HUES48 (cell line): ENCODE measurements at regions not wholly inside any gene's neighbourhood (a gene's known extent, or its start where the extent isn't known, plus 50 kb on each side); places are given as distances from the start of the nearest gene placed in this dataset.

ENCODE experiments used
- H3K27ac ChIP-seq: one replicate; pipeline ENCODE4 v1.7.0; 2013; ENCODE audit warnings: low read depth, low read length, inconsistent platforms
- H3K27me3 ChIP-seq: 2 replicates; pipeline ENCODE4 v1.6.1; 2013; ENCODE audit warnings: mild to moderate bottlenecking, low read length; ENCODE audit not compliant: control insufficient read depth, insufficient read depth
- H3K36me3 ChIP-seq: 2 replicates; pipeline ENCODE4 v1.6.1; 2013; ENCODE audit warnings: low read length; ENCODE audit not compliant: control insufficient read depth, insufficient read depth
- H3K4me1 ChIP-seq: 2 replicates; pipeline ENCODE4 v1.6.1; 2013; ENCODE audit warnings: mild to moderate bottlenecking, low read length; ENCODE audit not compliant: control insufficient read depth, insufficient read depth
- H3K4me3 ChIP-seq: 2 replicates; pipeline ENCODE4 v1.5.1; 2013; ENCODE audit warnings: mild to moderate bottlenecking, low read depth, low read length
- H3K9ac ChIP-seq: 2 replicates; pipeline ENCODE4 v1.6.1; 2013; ENCODE audit warnings: mild to moderate bottlenecking, low read depth, low read length, moderate library complexity
- H3K9me3 ChIP-seq: 2 replicates; pipeline ENCODE4 v1.6.1; 2013; ENCODE audit warnings: low read length; ENCODE audit not compliant: control insufficient read depth, insufficient read depth

DNA sequence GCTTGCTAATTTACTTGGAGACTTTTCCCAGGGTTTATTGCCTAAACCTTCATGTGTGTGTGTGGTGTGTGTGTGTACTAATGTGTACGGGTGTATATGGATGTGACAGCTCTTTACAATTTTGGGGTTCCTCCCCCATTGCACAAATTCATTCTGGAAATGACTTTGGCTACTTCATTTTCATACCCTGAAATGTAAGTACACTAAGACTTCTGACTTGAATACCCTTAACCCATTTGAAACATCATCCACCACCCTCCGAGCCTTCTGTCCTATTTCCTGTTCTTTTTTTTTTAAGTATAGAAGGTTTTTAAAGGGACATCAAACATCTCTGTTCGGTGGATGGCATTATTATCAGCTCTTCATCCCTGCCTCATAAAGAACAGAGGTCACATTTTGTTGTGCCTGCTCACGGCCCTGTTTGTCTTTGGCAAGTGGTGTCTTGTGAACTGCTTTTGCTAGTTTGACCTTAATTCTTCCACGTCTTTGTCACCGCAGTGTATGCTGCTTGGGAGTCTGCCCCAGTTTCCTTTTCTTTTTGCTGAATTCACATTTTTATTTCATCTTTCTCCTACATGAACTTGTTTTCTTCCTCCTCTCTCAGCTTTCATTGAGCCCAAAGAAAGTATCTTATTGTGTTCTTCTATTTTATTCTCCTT is 228.3 kb downstream of the FOXO1 start:
- no peak overlapping the region for H3K9ac ChIP-seq
- H3K4me1 ChIP-seq = no peaks in the 10 kb centered on the region
- H3K36me3 ChIP-seq = no peaks in the 10 kb centered on the region
- no peak overlapping the region for H3K27ac ChIP-seq
- no peaks in the 10 kb centered on the region for H3K9me3 ChIP-seq
- no peak overlapping the region for H3K4me3 ChIP-seq
- no peaks in the 10 kb centered on the region for H3K27me3 ChIP-seq

GRCh38 chr13:40438999-40439797 is 227.2 kb downstream of the FOXO1 start:
- H3K27ac ChIP-seq = no peak overlapping the region
- H3K4me1 ChIP-seq = no peaks in the 10 kb centered on the region
- no peak overlapping the region for H3K4me3 ChIP-seq
- H3K9ac ChIP-seq = no peak overlapping the region
- no peaks in the 10 kb centered on the region for H3K9me3 ChIP-seq
- no peaks in the 10 kb centered on the region for H3K36me3 ChIP-seq
- H3K27me3 ChIP-seq = no peaks in the 10 kb centered on the region

DNA sequence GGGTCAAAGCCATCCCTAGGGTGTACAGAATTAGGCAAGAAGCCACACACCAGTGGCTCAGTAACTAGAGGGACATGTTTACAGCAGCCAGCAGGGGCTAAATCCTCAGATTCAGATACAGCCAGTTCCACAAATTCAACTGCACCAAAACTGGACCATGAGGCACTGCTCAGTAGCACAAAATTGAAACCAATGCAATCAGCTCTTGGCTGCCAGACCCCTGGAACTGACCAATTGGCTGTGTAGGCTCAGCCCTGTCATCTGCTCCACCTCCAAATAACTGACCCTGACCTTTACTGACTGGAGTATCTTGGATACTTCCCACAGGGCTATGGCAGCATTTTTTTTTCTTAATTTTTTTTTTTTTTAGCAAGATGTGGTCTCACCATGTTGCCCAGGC is 226.5 kb downstream of the FOXO1 start:
- Histone ChIP-seq H3K9me3 (no peaks in the 10 kb centered on the region), H3K9ac (no peak overlapping the region), H3K36me3 (no peaks in the 10 kb centered on the region), H3K4me3 (no peak overlapping the region), H3K27ac (no peak overlapping the region), H3K4me1 (no peaks in the 10 kb centered on the region), H3K27me3 (no peaks in the 10 kb centered on the region)

DNA sequence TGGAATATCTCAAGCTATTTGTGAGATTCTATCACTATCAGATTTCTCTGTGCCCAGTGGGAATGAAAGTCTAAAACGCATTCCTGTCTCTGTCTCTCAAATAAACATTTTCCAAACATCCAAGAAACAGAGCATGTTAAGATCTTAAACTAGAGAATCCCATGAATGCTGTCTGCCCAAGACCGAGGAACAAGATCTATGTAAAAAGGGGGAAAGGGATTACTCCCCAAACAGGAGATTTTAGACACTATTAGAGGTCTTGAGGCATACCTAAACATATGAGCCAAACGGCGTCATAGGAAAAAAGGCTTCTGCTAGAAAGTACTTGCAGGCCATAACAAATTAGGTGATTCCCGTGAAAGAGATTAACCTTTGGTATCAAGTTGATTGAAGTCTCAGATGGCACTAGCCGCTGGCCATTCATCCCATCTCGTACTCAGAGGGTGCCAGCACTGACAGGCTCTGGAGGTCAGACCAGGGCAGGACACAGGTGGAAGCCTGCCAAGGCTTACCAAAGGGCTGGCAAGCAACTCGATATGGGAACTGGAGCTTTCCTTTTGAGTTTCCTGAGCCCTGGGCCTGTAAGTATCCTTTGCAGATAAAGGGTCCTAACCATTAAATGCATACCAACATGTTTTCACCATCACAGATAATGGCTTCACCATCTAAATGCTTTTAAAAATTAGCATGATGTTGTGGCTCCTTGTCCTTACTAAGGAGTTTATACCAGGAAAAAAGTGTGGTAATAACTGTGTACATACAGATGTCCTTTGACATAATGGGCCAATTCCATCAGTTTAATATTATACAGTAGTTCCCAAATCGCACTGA is 225.2 kb downstream of the FOXO1 start:
- Histone ChIP-seq H3K4me1 (no peaks in the 10 kb centered on the region), H3K4me3 (no peak overlapping the region), H3K36me3 (no peaks in the 10 kb centered on the region), H3K27me3 (no peaks in the 10 kb centered on the region), H3K27ac (no peak overlapping the region), H3K9ac (no peak overlapping the region), H3K9me3 (no peaks in the 10 kb centered on the region)

DNA sequence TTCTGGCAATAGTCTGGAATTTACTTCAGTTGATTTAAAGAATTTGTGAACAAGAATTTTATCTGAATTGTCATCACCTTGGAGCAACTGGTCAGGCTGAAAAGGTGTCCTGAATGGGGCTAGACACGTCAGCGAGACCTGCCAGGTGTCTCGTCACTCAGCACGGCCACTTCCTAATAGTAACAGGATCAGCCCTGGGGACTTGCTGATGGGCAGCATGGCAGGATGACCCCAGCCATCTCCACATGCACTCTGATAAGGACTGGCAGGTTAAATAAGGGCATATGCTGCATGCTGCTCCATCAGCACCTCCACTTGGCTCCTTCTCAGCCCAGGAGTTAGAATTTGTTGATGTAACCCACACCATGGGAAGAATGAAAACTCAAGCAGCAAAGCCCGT is 224.2 kb downstream of the FOXO1 start:
- Histone ChIP-seq H3K27ac (no peak overlapping the region), H3K9ac (no peak overlapping the region), H3K27me3 (no peaks in the 10 kb centered on the region), H3K36me3 (no peaks in the 10 kb centered on the region), H3K9me3 (no peaks in the 10 kb centered on the region), H3K4me3 (no peak overlapping the region), H3K4me1 (no peaks in the 10 kb centered on the region)

DNA sequence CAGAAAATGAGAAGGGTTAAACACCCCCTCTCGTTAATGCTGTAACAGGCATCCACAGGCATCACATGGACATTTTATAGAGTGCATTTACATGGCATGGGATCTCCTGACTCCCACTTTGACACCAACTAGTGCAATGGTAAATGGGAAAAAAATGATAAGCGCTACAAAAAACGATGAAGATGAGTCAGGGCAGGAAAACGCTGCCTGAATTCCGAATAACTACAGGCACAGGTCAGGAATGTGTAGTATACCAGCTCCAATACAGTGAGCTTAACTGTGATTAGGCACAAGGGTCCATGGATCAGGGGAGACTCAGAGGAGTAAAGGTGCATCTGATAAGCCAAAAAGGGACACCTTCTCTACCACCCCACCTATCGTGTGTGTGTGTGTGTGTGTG is 223.6 kb downstream of the FOXO1 start:
- no peak overlapping the region for H3K4me3 ChIP-seq
- no peaks in the 10 kb centered on the region for H3K9me3 ChIP-seq
- no peaks in the 10 kb centered on the region for H3K27me3 ChIP-seq
- H3K36me3 ChIP-seq = no peaks in the 10 kb centered on the region
- H3K27ac ChIP-seq = no peak overlapping the region
- no peak overlapping the region for H3K9ac ChIP-seq
- H3K4me1 ChIP-seq = no peaks in the 10 kb centered on the region

GRCh38 chr13:40444241-40444640 is 222.2 kb downstream of the FOXO1 start:
- no peak overlapping the region for H3K4me3 ChIP-seq
- H3K27me3 ChIP-seq = no peaks in the 10 kb centered on the region
- no peak overlapping the region for H3K9ac ChIP-seq
- H3K36me3 ChIP-seq = no peaks in the 10 kb centered on the region
- H3K9me3 ChIP-seq = no peaks in the 10 kb centered on the region
- H3K27ac ChIP-seq = no peak overlapping the region
- no peaks in the 10 kb centered on the region for H3K4me1 ChIP-seq

GRCh38 chr13:40445557-40445990 is 220.9 kb downstream of the FOXO1 start:
- Histone ChIP-seq H3K9ac (no peak overlapping the region), H3K27ac (no peak overlapping the region), H3K36me3 (no peaks in the 10 kb centered on the region), H3K4me1 (no peaks in the 10 kb centered on the region), H3K27me3 (no peaks in the 10 kb centered on the region), H3K9me3 (no peaks in the 10 kb centered on the region), H3K4me3 (no peak overlapping the region)

GRCh38 chr13:40446365-40446764 is 220.1 kb downstream of the FOXO1 start:
- Histone ChIP-seq H3K36me3 (no peaks in the 10 kb centered on the region), H3K27me3 (no peaks in the 10 kb centered on the region), H3K9ac (no peak overlapping the region), H3K4me3 (no peak overlapping the region), H3K4me1 (no peaks in the 10 kb centered on the region), H3K9me3 (no peaks in the 10 kb centered on the region), H3K27ac (no peak overlapping the region)

DNA sequence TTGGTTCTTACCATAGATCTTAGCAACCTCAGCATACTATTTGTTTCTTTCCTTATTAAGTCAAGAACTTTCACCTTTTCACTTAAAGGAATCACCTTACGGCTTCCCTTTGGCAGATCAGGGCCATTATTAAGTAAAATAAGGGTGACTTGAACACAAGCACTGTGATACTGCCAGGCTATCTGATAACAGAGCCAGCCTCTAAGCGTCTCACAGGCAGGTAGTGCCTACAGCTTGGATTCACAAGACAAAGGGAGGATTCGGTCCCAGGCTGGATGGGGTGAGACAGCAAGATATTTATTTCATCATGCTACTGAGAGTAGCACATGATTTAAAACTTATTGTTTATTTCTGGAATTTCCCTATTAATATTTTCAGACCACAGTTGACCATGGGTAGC is 218.6 kb downstream of the FOXO1 start:
- H3K4me3 ChIP-seq = no peak overlapping the region
- H3K9me3 ChIP-seq = no peaks in the 10 kb centered on the region
- H3K36me3 ChIP-seq = no peaks in the 10 kb centered on the region
- H3K27ac ChIP-seq = no peak overlapping the region
- H3K9ac ChIP-seq = no peak overlapping the region
- no peaks in the 10 kb centered on the region for H3K27me3 ChIP-seq
- H3K4me1 ChIP-seq = no peaks in the 10 kb centered on the region
